HPDE6-E6E7 (cell line): ENCODE measurements at regions not wholly inside any gene's neighbourhood (a gene's known extent, or its start where the extent isn't known, plus 50 kb on each side); places are given as distances from the start of the nearest gene placed in this dataset.

ENCODE experiments used
- DNase-seq: peaks from one replicate; pipeline ENCODE4 v3.0.0; 2011; ENCODE audit warnings: missing footprints; ENCODE audit errors: extremely low spot score

- no peak for DNase-seq
Measured at GRCh38 chr20:12659942-12660341, 348.8 kb upstream of the SPTLC3 start.

GRCh38 chr20:12660918-12661317 is 347.9 kb upstream of the SPTLC3 start:
- no peak for DNase-seq

GRCh38 chr20:12670301-12670700 is 338.5 kb upstream of the SPTLC3 start:
- no peak for DNase-seq

DNA sequence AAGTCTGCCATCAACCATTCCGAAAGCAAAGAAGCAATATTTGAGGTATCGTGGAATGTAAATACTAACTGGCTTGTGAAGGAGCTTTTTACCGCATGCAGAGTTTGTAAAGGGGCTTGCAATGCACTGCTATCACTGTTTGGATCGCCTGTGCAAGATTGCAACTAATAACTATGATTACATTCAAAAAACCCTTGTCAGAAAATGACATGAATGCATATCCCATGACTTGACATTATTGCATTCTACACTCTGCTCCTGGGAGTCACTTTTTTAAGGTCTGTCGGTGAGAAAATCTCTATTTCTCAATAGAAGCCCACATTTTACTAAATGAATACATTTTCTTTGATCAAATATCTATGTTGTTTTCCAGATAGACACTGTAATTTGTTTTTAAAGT is 335.4 kb upstream of the SPTLC3 start:
- no peak for DNase-seq

GRCh38 chr20:12677925-12678324 is 330.8 kb upstream of the SPTLC3 start:
- no peak for DNase-seq

DNA sequence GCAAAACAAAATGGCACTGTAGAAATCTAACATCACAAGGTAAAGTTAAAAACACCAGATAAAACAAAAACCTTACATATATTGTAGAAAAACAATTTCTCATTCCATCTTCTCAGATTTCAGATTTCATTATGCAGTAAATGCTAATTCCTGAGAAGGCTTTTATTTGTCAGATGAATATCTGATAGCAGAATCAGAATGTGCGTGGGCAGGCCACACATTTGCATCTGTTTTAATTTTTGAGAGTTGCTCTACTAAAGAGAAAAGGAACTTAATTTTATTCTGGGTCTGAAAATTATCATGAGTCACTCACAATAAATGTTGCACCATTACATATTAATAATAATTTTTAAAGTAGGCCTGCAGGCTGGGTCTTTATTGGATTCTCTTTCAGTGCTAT is 329.3 kb upstream of the SPTLC3 start:
- no peak for DNase-seq

GRCh38 chr20:12682613-12683012 is 326.2 kb upstream of the SPTLC3 start:
- no peak for DNase-seq

DNA sequence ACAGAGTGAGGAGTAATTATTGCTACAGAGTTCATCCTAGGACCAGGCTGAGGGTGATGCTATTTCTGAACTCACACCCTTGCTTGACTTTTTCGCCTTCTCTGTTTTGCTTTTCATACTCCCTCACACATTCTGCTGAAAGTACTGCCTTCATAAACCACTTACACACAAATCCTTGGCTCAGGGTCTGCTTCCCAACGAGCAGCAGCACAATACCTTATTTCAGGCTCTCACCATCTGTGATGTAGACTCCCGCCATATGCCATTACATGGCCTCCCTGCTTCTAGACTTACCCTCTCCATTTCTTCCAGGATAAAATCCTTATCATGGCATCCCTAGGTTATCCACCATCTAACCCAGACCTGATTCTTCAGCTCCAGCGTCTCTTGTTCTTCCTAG is 321.3 kb upstream of the SPTLC3 start:
- no peak for DNase-seq

DNA sequence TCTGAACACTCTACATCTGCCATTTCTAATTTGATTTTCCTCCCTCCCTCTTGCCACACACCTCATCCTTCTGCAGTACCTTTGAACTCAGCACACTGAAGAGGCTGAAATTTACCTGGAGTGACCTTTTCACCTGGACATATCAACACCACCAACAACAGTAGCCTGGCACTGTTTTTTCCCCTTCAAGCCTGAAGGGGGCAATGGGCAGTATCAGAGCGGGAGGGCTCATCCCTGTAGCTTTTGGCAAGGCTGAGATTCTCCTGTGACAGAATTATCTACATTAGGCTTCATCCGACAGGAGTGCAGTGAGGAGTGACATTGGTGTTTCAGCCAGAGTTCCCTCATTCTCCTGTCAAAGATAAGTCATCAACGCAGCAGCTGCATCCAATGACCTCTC is 312.8 kb upstream of the SPTLC3 start:
- DNase-seq, result no peak

DNA sequence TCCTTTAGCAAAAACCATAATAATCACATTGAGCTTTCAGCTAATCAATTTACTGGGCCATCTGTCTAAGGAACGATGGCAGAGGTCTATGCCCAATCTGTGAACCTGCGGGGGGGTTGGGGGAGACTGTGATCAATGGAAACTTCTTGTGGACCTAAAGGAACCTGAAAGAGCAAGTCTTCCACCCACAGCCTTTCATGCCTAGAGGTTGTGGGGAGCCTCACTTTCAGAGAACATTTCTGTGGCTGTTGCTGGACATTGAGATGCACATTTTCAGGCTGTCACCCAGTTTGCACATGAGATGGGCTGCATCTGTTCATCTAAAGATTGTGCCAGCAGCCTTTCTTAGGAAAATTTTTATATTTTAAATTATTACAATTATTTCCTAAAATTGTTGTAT is 310.0 kb upstream of the SPTLC3 start:
- DNase-seq, result no peak

- no peak for DNase-seq
Measured at GRCh38 chr20:12699374-12700228, 309.2 kb upstream of the SPTLC3 start.

GRCh38 chr20:12700701-12701100 is 308.1 kb upstream of the SPTLC3 start:
- DNase-seq, result no peak

DNA sequence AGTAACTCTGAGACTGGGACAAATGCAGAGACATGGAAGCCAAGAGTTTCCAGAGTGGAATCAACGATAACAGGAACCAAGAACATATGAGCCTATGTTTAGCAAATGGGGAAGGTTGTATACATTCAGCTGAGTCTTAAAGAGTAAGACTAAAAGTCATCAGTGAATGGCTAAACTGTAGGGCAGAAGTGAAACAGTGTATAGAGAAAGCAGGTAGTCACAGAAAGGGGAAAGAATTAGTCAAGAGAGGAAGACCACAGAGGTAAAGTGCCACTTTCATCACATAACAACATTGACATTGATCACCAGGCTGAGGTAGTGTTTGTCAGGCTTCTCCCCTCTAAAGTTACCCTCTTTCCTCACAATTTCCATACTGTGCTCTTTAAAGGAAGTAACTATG is 306.5 kb upstream of the SPTLC3 start:
- DNase-seq, result no peak

- DNase-seq, result no peak
Measured at GRCh38 chr20:12715371-12715770, 293.4 kb upstream of the SPTLC3 start.

GRCh38 chr20:12715991-12716680 is 292.6 kb upstream of the SPTLC3 start:
- no peak for DNase-seq

- DNase-seq, result no peak
Measured at GRCh38 chr20:12717061-12717460, 291.7 kb upstream of the SPTLC3 start.

DNA sequence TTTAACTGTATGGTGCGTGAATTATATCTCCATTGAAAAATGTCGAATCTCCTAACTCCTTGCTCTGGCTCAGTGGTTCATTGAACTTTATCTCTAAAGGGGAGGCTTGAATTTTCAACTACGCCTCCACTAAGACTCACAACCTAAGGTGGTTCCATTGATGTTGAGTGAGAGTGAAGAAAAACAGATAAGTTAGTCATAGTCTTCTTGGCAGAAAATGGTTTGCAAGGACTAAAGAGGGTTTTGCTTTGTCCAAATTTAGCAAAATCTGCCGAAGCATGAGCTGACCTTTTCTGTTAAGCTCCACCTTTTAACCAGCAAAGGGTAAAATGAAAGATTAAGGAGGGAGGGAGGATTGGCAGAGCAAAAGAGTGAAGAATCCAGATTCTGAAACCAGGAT is 290.2 kb upstream of the SPTLC3 start:
- no peak for DNase-seq

GRCh38 chr20:12721636-12722035 is 287.1 kb upstream of the SPTLC3 start:
- DNase-seq, result no peak

- DNase-seq, result no peak
Measured at GRCh38 chr20:12722091-12722490, 286.7 kb upstream of the SPTLC3 start.

GRCh38 chr20:12723811-12724210 is 285.0 kb upstream of the SPTLC3 start:
- DNase-seq, result no peak

DNA sequence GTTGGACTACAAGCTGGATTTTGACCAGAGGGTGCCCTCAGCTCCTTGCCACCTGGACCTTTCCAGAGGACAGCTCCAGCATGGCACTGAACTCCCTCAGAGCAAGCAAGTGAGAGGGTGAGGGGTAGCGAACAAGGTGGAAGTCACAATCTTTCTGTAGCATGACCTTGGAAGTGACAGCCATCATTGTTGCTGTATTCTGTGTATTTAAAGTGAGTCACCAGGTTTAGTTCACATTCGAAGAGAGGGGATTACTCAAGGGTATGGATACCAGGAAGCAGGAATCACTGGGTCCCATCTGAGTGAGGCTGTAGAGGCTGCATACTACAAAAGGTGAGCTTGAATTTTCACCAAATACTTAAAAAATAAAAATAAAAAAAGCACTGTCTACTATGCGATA is 280.0 kb upstream of the SPTLC3 start:
- no peak for DNase-seq

GRCh38 chr20:12729326-12729725 is 279.4 kb upstream of the SPTLC3 start:
- no peak for DNase-seq

- no peak for DNase-seq
Measured at GRCh38 chr20:12733811-12734210, 275.0 kb upstream of the SPTLC3 start.
